GDM1 (cell line): ENCODE measurements at regions not wholly inside any gene's neighbourhood (a gene's known extent, or its start where the extent isn't known, plus 50 kb on each side); places are given as distances from the start of the nearest gene placed in this dataset.

Source experiments
- DNase-seq: peaks from one replicate; lab custom pipeline; 2025; lab: John Stamatoyannopoulos, UW

GRCh38 chr16:54679531-54679930 is 251.1 kb upstream of the IRX5 start:
- no peak for DNase-seq

- DNase-seq = no peak
Measured at GRCh38 chr16:54677308-54677950, 253.2 kb upstream of the IRX5 start.

GRCh38 chr16:54673313-54673712 is 257.4 kb upstream of the IRX5 start:
- DNase-seq = no peak

GRCh38 chr16:54672500-54672899 is 258.2 kb upstream of the IRX5 start:
- no peak for DNase-seq

- no peak for DNase-seq
Measured at GRCh38 chr16:54657709-54658102, 273.0 kb upstream of the IRX5 start.

- no peak for DNase-seq
Measured at GRCh38 chr16:54657058-54657708, 273.5 kb upstream of the IRX5 start.

GRCh38 chr16:54655121-54655590 is 275.5 kb upstream of the IRX5 start:
- DNase-seq = no peak

- DNase-seq = no peak
Measured at GRCh38 chr16:54654429-54654828, 276.2 kb upstream of the IRX5 start.

- no peak for DNase-seq
Measured at GRCh38 chr16:54652201-54652770, 278.4 kb upstream of the IRX5 start.

- DNase-seq = no peak
Measured at GRCh38 chr16:54651440-54652195, 279.0 kb upstream of the IRX5 start.

GRCh38 chr16:54649876-54650275 is 280.8 kb upstream of the IRX5 start:
- DNase-seq = no peak

- no peak for DNase-seq
Measured at GRCh38 chr16:54648575-54648974, 282.1 kb upstream of the IRX5 start.

- no peak for DNase-seq
Measured at GRCh38 chr16:54647725-54648221, 282.9 kb upstream of the IRX5 start.

GRCh38 chr16:54647216-54647615 is 283.4 kb upstream of the IRX5 start:
- DNase-seq = no peak

GRCh38 chr16:54645345-54645744 is 285.3 kb upstream of the IRX5 start:
- DNase-seq = no peak

GRCh38 chr16:54636221-54636793 is 294.4 kb upstream of the IRX5 start:
- DNase-seq = no peak

GRCh38 chr16:54633943-54634362 is 296.7 kb upstream of the IRX5 start:
- no peak for DNase-seq

GRCh38 chr16:54632322-54633220 is 298.1 kb upstream of the IRX5 start:
- no peak for DNase-seq

GRCh38 chr16:54631782-54632181 is 298.9 kb upstream of the IRX5 start:
- no peak for DNase-seq

GRCh38 chr16:54630284-54630967 is 300.2 kb upstream of the IRX5 start:
- DNase-seq = no peak
